NB4 (cell line): ENCODE measurements at regions not wholly inside any gene's neighbourhood (a gene's known extent, or its start where the extent isn't known, plus 50 kb on each side); places are given as distances from the start of the nearest gene placed in this dataset.
"Not testable (repeated sequence)": the region's sequence is repeated elsewhere in the genome, so short reads cannot be mapped to it uniquely, and the experiment has no call there.

Source experiments
- DNase-seq: peaks from one replicate; pipeline ENCODE4 v3.0.0; 2010; ENCODE audit warnings: low read depth
- H3K4me3 ChIP-seq: one replicate; pipeline ENCODE4 v1.5.1; 2011; ENCODE audit warnings: mild to moderate bottlenecking, low read depth, low read length, moderate library complexity
- CTCF ChIP-seq: IDR thresholded peaks from one replicate; pipeline ENCODE4 v1.5.1; 2012; ENCODE audit warnings: low read depth, low read length
- MYC ChIP-seq: IDR thresholded peaks from 2 replicates; pipeline ENCODE4 v1.6.1; 2011; ENCODE audit warnings: low read depth, low read length
- POLR2A ChIP-seq: IDR thresholded peaks from 2 replicates; pipeline ENCODE4 v1.6.1; 2011; ENCODE audit warnings: mild to moderate bottlenecking; ENCODE audit not compliant: insufficient read length; ENCODE audit errors: extremely low read depth
- TF ChIP-seq, protein P1 (sequence below): IDR thresholded peaks from 2 replicates; pipeline ENCODE4 v1.6.1; 2011; ENCODE audit warnings: low read depth, low read length

DNA sequence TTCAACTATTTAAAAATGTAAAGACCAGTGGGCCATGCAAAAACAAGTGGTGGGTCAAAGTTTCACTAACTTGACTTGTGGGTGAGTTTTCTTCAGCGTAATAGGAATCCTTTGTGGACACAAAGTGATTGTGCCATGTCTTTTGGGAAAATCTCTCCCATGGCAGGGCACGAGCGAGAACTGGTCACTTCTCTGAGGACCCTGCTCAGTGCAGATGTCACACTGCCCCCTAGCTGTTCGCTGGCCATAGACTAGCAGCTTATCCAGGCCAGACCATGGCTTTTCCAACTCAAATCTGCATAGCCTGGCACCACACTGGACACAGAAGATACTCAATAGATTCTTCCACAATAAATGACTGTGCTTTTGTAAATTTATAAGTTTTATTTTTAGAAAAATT, 306.0 kb upstream of the CCL2 start:
- TF ChIP-seq CTCF = peak; percentile 65
- TF ChIP-seq, protein P1, sequence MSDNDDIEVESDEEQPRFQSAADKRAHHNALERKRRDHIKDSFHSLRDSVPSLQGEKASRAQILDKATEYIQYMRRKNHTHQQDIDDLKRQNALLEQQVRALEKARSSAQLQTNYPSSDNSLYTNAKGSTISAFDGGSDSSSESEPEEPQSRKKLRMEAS = no peak
- TF ChIP-seq POLR2A = no peak
- no peak overlapping the region for H3K4me3 ChIP-seq
- peak; percentile 36 for DNase-seq

DNA sequence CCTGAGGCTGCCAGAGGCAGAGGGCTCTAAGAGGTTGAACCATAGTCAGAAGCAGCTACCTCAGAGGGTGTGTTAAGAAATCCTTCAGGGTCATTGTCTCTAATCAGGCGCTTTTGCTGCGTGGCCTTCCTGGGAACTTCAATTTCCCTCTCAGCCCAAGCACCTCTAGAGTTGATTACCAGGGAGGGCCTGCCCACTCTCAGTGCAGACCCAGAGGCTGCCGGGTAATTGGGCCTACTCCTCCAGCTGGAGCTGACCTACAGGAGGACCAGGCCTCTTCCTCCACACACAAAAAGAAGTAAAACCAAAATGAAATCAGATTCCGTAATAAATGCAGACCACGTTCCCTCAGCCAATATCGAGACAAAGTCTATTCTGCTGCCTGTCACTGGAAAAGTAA, 305.0 kb upstream of the CCL2 start:
- no peak for DNase-seq
- TF ChIP-seq, protein P1 = no peak
- TF ChIP-seq CTCF (no peak), MYC (no peak), POLR2A (no peak)
- H3K4me3 ChIP-seq = no peak overlapping the region

- no peak for DNase-seq
- TF ChIP-seq MYC (no peak), CTCF (no peak), POLR2A (no peak)
- TF ChIP-seq, protein P1 = no peak
- no peak overlapping the region for H3K4me3 ChIP-seq
Observed at GRCh38 chr17:33952425-33952824, 302.7 kb upstream of the CCL2 start.

DNA sequence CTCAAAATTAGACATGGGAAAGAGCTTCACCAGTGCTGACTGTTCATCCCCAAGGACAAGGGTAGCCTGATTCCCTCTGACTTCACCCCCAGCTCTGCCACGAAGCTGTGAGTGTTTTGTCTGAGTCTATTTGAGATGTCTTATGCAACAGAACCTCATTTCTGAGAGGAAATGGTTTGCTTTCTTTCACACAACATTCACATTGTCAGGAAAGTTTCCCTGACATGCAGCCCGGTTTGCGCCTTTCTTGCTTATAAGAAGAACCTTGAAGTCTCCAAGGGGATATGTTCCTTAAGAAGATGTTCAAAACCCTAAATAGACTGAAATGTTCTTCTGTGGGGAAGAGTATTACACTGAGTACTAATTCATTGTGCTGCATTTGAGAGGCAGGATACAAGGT, 300.5 kb upstream of the CCL2 start:
- no peak overlapping the region for H3K4me3 ChIP-seq
- no peak for DNase-seq

GRCh38 chr17:33955461-33955860, 299.6 kb upstream of the CCL2 start:
- H3K4me3 ChIP-seq = no peak overlapping the region
- no peak for DNase-seq
- TF ChIP-seq MYC (no peak), POLR2A (no peak), CTCF (no peak)
- TF ChIP-seq, protein P1 = no peak

More for the DNA sequence above, 300.5 kb upstream of the CCL2 start:
- TF ChIP-seq, protein P1 = no peak
- TF ChIP-seq CTCF (no peak), MYC (no peak), POLR2A (no peak)

DNA sequence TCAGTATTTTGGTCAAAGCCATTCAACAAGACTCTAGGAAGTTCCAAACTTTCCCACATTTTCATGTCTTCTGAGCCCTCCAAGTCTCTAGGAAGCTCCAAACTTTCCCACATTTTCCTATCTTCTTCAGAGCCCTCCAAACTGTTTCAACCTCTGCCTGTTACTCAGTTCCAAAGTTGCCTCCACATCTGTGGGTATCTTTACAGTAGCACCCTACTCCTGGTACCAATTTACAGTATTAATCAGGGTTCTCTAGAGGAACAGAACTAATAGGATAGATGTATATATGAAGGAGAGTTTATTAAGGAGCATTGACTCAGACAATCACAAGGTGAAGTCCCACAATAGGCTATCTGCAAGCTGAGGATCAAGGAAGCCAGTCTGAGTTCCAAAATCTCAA, 296.0 kb upstream of the CCL2 start:
- not testable (repeated sequence) for DNase-seq, H3K4me3 ChIP-seq
